Astrocyte of the cerebellum (primary cell): ENCODE measurements at regions not wholly inside any gene's neighbourhood (a gene's known extent, or its start where the extent isn't known, plus 50 kb on each side); places are given as distances from the start of the nearest gene placed in this dataset.

Source experiments
- DNase-seq: peaks from one replicate; pipeline ENCODE4 v3.0.0-alpha.2; 2011; ENCODE audit warnings: low read depth
- H3K4me3 ChIP-seq: 2 replicates; pipeline ENCODE4 v1.5.1; 2011; ENCODE audit warnings: mild to moderate bottlenecking, low read depth, low read length, moderate library complexity
- CTCF ChIP-seq: IDR thresholded peaks from 2 replicates; pipeline ENCODE4 v1.5.1; 2012; ENCODE audit warnings: low read length, low read depth, moderate library complexity, mild to moderate bottlenecking; ENCODE audit errors: missing control alignments
- in situ Hi-C: cut with HindIII; loops from 2 replicates; pipeline ENCODE4 v1.10.0; 2017; ENCODE audit warnings: low sequenced_read_pairs

GRCh38 chr6:48764286-48765044 lies 653.5 kb upstream of the PTCHD4 start:
- no peak overlapping the region for H3K4me3 ChIP-seq
- no peak for DNase-seq
- in situ Hi-C loops, result loop anchor here (25.0 kb wide), 2 partner anchors 677 to 977 kb away; partner anchors contain the start of gene OPN5
- TF ChIP-seq CTCF, result no peak

GRCh38 chr6:48757661-48758060 lies 646.7 kb upstream of the PTCHD4 start:
- no peak overlapping the region for H3K4me3 ChIP-seq
- TF ChIP-seq CTCF, result no peak
- no peak for DNase-seq
- in situ Hi-C loops, result loop anchor here (25.0 kb wide), 2 partner anchors 670 to 970 kb away; partner anchors contain the start of gene OPN5

GRCh38 chr6:48755315-48755714 lies 644.3 kb upstream of the PTCHD4 start:
- DNase-seq, result no peak
- in situ Hi-C loops, result loop anchor here (25.0 kb wide), 2 partner anchors 668 to 968 kb away; partner anchors contain the start of gene OPN5
- no peak for TF ChIP-seq CTCF
- no peak overlapping the region for H3K4me3 ChIP-seq

GRCh38 chr6:48754641-48755040 lies 643.6 kb upstream of the PTCHD4 start:
- no peak overlapping the region for H3K4me3 ChIP-seq
- DNase-seq, result no peak
- TF ChIP-seq CTCF, result no peak
- in situ Hi-C loops, result loop anchor here (25.0 kb wide), 2 partner anchors 667 to 967 kb away; partner anchors contain the start of gene OPN5

- no peak for TF ChIP-seq CTCF
- no peak for DNase-seq
- in situ Hi-C loops, result loop anchor here (25.0 kb wide), 2 partner anchors 664 to 964 kb away; partner anchors contain the start of gene OPN5
- H3K4me3 ChIP-seq, result no peak overlapping the region
Observed at GRCh38 chr6:48750861-48751260, 639.9 kb upstream of the PTCHD4 start.

GRCh38 chr6:48747471-48747870 lies 636.5 kb upstream of the PTCHD4 start:
- no peak for TF ChIP-seq CTCF
- H3K4me3 ChIP-seq, result no peak overlapping the region
- in situ Hi-C loops, result no loop called here
- no peak for DNase-seq
